ENCODE measurements at regions not wholly inside any gene's neighbourhood (a gene's known extent, or its start where the extent isn't known, plus 50 kb on each side); places are given as distances from the start of the nearest gene placed in this dataset.
"Not testable (repeated sequence)": the region's sequence is repeated elsewhere in the genome, so short reads cannot be mapped to it uniquely, and the experiment has no call there.

DNA sequence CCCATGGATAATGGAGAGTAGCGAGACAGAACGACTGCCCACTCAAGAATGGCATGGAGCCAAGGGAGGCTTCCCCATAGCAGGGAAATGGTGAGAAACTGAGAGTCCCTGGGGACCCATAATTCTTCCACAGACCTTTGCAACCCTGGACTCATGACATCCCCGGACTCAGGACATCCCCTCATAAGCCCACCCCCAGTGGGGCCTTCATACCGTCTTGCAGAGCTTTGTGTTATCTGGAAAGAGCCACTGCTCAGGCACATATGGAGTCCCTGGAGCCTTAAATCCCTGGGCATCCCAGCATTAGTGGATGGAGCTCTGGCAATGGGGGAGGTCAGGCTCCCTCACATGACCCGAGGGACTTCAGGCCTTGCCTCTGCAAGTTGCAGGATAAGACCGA lies 865.4 kb upstream of the ARRDC3 start:
- ATAC-seq (no peak), DNase-seq (no peak)
- Histone ChIP-seq H3K4me1 (ENCODE audit: low read depth) (no peaks in the 10 kb centered on the region), H3K9me3 (peaks cover 6% of the 10 kb centered on the region), H3K4me3 (no peak overlapping the region), H3K36me3 (ENCODE audit: low read depth) (no peaks in the 10 kb centered on the region)
- TF ChIP-seq, protein P1, sequence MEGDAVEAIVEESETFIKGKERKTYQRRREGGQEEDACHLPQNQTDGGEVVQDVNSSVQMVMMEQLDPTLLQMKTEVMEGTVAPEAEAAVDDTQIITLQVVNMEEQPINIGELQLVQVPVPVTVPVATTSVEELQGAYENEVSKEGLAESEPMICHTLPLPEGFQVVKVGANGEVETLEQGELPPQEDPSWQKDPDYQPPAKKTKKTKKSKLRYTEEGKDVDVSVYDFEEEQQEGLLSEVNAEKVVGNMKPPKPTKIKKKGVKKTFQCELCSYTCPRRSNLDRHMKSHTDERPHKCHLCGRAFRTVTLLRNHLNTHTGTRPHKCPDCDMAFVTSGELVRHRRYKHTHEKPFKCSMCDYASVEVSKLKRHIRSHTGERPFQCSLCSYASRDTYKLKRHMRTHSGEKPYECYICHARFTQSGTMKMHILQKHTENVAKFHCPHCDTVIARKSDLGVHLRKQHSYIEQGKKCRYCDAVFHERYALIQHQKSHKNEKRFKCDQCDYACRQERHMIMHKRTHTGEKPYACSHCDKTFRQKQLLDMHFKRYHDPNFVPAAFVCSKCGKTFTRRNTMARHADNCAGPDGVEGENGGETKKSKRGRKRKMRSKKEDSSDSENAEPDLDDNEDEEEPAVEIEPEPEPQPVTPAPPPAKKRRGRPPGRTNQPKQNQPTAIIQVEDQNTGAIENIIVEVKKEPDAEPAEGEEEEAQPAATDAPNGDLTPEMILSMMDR (IDR thresholded peaks at IDR 0.05): no peak
- intact Hi-C loops (cut with DNase I, micrococcal nuclease): no loop called here

DNA sequence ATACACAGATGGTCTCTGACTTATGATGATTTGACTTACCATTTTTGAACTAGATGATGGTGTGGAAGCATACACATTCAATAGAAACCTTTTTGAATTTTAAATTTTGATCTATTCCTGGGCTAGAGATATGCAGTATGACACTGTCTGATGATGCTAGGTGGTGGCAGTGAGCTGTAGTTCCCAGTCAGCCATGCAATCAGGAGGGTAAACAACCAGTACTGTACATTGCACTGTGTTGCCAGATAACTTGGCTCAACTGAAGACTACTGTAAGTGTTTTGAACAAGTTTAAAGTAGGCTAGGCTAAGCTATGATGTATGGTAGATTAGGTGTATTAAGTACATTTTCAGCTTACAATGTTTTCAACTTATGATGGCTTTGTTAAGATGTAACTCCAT lies 859.1 kb upstream of the ARRDC3 start:
- Histone ChIP-seq H3K9me3 (no peaks in the 10 kb centered on the region), H3K4me1 (ENCODE audit: low read depth) (no peaks in the 10 kb centered on the region), H3K36me3 (ENCODE audit: low read depth) (no peaks in the 10 kb centered on the region), H3K4me3 (no peak overlapping the region)
- TF ChIP-seq, protein P1 (IDR thresholded peaks at IDR 0.05): no peak
- intact Hi-C loops (cut with DNase I, micrococcal nuclease): no loop called here
- no peak for ATAC-seq
- no peak for DNase-seq

DNA sequence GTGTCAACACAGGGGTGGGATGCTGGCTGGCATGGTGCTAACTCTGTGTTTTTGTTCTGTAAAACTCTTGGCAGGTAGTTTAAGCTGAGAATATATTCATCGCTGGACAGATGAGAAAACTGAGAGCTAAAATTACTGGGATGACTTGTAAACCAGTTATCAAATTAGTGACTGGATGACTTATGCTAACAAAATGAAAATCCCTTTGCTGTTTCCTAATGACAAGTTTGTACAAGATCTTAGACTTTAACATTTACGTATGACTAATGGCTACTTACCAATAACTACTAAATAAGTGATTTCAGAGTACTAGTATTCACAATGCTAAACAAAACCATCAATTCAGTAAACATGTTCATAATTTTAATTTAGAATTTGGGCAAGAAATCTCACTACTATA lies 854.8 kb upstream of the ARRDC3 start:
- Histone ChIP-seq H3K4me1 (ENCODE audit: low read depth) (no peaks in the 10 kb centered on the region), H3K36me3 (ENCODE audit: low read depth) (no peaks in the 10 kb centered on the region), H3K9me3 (no peaks in the 10 kb centered on the region), H3K4me3 (no peak overlapping the region)
- TF ChIP-seq, protein P1 (IDR thresholded peaks at IDR 0.05): no peak
- ATAC-seq (no peak), DNase-seq (no peak)
- intact Hi-C loops (cut with DNase I, micrococcal nuclease): no loop called here

DNA sequence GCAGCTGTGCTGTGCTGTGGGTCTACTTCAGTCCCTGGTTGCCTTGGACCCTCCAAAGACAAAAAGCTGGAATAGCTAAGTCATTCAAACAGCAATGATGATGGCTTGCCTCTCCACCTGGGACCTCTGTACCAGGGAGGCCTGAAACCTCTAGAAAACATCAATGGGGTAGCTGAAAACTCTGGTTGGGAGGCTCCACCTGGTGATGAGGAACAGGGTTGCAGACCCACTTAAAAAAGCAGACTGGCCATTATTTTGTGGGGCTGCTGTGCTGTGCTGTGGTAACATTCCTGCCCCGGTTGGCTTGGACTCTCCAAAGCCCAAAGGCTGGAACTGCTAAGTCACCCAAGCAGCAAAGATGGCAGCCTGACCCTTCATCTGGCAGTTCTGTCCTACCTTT lies 839.3 kb upstream of the ARRDC3 start:
- Histone ChIP-seq H3K36me3 (ENCODE audit: low read depth) (no peaks in the 10 kb centered on the region), H3K4me3 (no peak overlapping the region), H3K9me3 (peaks cover 21% of the 10 kb centered on the region), H3K4me1 (ENCODE audit: low read depth) (no peaks in the 10 kb centered on the region)
- ATAC-seq: no peak
- TF ChIP-seq, protein P1 (IDR thresholded peaks at IDR 0.05): no peak
- no peak for DNase-seq
- intact Hi-C loops (cut with DNase I, micrococcal nuclease): no loop called here

DNA sequence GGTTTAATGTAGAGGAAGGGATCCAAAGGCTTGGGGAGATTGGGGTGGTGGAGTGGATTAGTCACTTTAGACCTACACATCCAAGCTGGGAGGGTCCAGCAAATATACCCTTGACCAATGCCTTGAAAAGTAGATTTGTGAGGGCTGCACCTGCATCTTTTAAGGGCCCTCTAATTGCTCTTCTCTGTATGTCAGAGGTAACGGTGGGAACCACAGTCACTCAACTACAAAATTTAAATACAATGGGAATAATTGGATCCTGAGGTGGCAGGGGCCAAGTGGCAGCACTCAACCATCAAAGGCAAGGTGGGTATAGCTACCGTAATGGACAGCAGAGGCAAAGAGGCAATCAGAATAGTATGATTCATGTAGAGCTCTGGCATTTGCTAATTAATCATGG lies 833.7 kb upstream of the ARRDC3 start:
- DNase-seq; H3K4me3 ChIP-seq; H3K4me1 ChIP-seq (ENCODE audit: low read depth); intact Hi-C loops (cut with DNase I, micrococcal nuclease); H3K36me3 ChIP-seq (ENCODE audit: low read depth); ATAC-seq: not testable (repeated sequence)
- H3K9me3 ChIP-seq: peaks cover 13% of the 10 kb centered on the region

DNA sequence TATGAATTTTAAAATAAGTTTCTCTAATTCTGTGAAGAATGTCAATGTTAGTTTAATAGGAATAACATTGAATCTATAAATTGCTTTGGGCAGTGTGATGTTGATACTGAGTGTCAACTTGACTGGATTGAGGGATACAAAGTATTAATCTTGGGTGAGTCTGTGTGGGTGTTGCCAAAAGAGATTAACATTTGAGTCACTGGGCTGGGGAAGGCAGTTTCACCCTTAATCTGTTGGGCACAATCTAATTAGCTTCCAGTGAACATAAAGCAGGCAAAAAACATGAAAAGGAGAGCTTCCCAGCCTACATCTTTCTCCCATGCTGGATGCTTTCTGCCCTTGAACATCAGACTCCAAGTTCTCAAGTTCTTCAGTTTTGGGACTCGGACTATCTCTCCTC lies 832.0 kb upstream of the ARRDC3 start:
- DNase-seq: no peak
- H3K4me3 ChIP-seq: no peak overlapping the region
- no peaks in the 10 kb centered on the region for H3K4me1 ChIP-seq (ENCODE audit: low read depth)
- TF ChIP-seq, protein P1 (IDR thresholded peaks at IDR 0.05): no peak
- H3K36me3 ChIP-seq (ENCODE audit: low read depth): no peaks in the 10 kb centered on the region
- peaks cover 17% of the 10 kb centered on the region for H3K9me3 ChIP-seq
- ATAC-seq: no peak
- intact Hi-C loops (cut with DNase I, micrococcal nuclease): no loop called here

Measured in mucosa of descending colon (tissue), 3 donors.